GM21390 (cell line): ENCODE measurements at regions not wholly inside any gene's neighbourhood (a gene's known extent, or its start where the extent isn't known, plus 50 kb on each side); places are given as distances from the start of the nearest gene placed in this dataset.

ENCODE experiments used
- ATAC-seq: cut with Tn5 transposase; IDR thresholded peaks from one replicate; pipeline ENCODE4 v1.9.1; 2021; ENCODE audit not compliant: unreplicated experiment

DNA sequence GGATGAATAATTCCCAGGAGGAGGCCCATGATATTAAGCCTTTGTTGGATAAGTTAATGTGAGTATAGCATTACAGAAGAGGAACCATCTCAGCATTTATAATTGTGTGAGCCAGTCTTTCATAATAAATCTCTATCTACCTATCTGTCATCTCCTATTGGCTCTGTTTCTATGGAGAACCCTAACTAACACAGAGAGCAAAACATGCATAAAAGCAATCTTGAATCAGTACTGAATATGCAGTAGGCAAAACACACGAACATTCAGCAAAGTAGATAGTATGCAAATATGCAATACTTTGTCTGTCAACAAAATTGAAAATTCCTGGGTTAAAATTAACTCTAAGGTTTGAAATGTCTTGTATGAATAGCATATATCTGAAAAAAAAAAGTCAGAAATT lies 966.3 kb downstream of the DIAPH3 start:
- no peak for ATAC-seq

DNA sequence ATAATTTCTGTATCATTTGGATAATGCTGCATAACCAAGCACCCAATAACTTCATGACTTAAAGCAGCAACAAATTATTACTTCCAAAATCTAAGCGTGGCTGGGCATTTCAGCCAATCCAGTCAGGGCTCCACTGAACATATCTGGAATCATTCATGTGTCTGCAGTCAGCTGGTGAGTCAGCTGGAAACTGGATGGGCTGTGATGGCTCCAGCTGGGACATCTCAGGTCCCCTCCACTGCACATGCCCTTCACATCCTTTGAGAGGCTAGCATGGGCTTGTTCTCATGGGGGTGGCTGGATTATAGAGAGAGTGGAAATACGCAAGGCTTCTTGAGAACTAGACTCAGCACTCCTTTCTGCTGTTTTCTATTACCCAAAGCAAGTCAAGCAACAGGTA lies 961.9 kb downstream of the DIAPH3 start:
- ATAC-seq = no peak

DNA sequence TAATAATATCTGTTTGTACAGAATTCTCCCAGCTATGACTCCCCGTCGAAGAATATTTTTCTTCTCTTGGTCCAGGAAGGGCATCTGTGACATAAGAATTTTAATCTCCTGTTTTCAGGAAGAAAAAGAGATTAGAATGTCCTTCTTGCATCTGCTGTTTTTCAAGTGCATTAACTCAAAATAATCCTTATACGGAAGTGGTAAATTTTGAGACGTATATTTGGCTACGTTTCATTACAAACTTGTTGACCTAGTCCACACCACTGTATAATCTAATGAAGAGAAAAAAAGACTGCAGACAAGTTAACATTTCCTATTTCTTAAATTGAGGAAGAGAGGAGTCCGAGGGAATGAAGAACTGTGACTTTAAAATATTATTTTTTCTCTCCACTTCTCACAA lies 959.9 kb downstream of the DIAPH3 start:
- ATAC-seq = no peak

DNA sequence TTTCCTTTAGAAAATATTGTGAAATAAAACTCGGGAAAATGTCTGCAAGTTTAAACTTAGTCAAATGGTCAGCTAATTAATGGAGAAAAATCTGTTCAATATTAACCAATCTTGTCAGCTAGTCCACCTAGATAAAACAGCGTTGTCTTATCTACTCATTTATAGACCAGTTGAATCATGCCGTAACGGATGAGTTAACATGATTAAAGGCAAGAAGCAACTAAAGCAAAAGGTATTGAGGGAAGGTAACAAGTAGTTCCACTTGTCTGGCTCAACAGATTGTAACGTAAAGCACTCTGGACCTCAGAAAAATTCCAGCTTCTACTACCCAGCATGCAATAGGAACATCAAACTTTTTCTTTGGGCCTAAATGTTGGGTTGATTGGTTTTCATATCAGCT lies 958.2 kb downstream of the DIAPH3 start:
- ATAC-seq = no peak

DNA sequence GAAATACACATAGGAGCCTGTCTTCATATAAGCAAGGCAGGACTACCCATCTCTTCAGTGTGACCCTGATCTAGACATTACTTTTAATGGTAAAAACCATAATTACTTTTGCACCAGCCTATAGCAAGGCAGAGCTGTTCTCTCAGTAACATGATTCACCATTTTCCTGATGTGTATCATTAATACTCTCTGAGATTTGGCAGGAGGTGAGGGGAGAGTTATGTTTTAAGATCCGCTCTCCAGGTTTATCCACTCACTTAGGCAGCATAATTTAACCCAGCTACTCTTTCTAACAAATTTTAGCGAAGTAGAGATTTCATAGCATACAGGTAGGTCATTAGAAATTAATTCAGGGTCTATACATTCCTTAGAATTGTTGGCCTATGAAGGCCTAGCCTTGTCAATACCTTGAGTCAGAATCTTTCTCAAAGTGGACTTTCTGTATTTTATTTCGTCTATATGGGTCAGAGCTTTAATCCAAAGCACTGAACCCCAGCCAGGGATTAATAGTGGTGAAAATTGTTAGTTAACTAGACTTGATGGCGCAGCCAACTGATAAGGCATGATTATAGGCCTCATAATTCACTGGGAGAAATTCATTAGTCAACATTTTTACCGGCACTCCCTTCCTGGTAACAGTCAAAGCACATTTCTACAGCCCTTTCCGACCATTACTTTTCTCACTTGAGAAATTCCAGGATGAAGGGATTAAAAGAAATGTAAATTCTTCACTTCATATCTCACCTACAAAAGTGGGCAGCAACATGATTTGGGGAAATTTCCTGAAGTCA lies 955.1 kb downstream of the DIAPH3 start:
- no peak for ATAC-seq

DNA sequence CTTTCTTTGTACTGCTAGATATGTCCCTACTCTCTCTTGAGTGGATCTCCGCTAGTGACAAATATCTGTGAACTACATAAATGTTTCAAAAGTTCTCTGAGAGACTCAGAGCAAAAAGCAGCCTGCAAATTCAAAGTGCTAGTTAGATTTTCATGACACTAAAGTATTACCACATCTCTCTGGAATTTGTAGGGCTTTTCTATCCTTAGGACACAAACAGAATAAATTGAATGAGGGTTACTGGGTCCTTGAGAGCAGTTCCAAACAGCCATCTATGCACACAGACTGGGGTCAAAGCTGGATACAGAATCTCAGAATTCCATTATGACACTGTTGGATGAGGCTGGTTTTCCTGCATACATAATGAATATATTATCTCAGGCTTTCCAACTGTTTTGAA lies 953.2 kb downstream of the DIAPH3 start:
- ATAC-seq = no peak

DNA sequence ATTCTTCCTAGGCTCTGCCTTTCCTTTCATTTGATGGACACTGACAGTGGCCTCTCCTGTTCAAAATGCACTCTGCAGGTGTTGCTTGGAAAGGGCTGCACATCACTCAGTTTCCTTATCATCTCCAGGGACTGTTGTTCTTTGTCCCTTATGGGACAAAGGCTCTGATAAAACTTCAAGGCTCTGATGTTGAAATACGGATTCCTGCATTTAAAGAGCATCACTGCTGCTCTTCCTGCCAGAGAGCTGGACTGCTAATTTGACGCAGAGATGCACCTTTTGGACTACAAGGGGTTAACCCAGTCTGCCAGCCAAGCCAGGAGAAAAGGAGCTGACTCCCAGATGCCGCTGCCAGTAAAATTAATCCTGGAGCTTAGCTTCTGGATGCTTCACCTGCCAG lies 952.1 kb downstream of the DIAPH3 start:
- ATAC-seq = no peak

DNA sequence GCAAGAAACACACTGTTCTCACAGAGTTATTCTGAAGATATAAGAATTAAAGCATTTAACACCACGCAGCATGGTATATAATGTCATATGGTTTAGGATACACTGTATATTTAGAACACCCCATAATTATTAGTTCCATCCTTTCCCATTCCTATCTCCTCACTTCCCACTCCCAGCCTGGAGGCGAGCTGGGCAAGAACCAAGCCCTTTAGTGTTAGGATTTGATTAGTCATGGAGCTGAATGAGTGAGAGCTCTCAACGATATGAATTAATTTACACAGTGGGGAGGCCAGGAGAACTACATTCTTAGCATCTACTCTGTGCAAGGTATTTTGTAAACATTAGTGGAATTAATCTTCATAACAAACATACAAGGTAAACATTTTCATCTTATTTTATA lies 934.3 kb downstream of the DIAPH3 start:
- no peak for ATAC-seq

DNA sequence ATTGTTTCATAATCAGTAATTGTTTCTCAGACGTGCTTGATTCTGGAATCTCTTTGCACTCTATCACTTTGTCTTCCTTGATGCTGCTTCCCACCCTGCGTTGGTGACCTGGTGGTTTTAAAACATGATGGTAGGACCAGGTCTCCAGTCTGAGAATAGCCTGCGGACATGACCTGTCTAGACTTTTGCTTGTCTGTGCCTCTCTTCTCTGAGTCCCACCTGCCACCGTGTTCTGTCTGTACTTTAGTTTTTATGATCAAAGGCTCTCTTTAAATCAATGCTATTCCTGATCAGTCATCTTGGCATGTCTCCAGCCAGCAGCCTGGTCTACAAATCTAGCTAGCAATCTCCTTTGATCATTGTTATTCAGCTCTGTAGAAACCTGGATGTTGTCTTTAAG lies 933.9 kb downstream of the DIAPH3 start:
- ATAC-seq = no peak

DNA sequence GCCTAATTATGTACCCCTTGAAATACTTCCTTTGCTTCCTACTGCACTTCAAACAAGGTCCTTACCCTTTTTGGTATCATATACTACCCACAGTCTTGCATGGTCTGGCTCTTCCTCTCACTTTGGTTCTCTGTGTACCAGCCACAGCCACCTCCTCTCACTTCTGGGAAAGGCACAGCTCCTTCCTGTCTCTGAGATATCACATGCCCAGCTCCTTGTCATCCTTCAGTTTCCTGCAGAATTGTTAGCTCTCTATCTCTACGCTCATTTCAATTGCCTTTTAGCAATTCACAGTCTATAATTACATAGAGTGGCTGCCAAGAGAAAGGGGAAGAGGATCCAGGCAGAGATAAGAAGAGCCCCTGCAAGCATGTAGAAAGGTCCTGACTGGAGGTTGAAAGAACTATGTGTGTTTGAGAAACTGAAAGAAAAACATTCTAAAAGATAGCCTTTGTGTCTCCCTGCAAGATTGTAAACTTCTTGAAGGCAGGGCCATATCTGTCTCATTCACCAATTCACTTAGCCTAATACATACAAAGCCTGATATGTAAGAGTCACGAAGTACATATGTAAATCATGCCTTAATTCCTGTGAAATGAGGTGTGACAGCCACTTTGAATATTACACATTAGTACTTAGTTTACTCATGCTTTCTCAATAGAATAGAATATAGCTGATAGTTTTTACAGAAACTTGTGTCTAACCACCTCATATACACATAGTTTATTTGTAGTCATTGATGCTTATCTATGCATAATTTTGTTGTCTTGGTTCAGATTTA lies 933.1 kb downstream of the DIAPH3 start:
- ATAC-seq = no peak

DNA sequence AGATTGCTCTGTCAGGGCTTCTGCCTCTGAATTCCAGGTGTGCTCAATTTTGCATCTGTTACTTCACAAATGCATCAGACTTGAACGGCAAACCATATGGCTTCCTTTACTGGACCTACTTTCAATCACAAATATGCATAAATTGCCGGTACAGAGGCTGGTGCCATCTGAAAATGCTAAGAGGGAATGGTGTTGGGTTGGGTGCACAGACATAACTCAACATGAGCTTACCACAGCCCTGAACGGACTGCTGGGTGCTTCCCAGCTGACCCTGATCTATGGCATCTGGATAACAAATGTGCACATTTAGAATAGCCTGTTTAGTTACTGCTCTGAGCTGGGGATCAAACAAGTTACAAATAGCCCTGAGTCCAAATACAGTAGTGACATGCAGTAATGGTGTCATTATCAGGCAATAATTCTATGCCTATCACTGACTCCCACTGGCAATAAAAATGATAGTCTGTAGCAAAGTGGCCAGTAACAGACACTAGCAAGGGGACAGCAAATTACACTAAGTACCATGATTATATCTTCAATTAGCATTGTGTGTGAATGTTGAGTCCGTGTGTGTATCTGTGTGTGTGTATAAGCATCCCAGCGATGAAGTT lies 927.3 kb downstream of the DIAPH3 start:
- ATAC-seq = no peak

DNA sequence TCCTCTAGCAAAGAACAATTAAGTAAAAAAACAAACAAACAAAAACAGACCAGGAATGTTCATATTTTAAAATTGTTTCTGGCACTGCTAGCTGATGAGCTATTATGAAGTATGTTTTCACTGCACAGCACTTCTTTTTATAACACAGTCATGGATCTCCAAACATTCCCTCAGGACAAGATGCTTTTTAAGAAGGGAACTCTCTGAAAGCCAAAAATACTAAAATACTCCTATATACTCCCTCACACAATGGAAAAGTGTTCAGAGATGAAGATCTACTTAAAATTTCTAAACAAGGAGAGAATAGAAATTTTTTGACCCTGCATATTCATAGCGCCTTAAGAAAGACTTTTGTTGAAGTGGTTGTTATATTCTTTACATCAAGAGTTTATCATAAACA lies 926.8 kb downstream of the DIAPH3 start:
- no peak for ATAC-seq

DNA sequence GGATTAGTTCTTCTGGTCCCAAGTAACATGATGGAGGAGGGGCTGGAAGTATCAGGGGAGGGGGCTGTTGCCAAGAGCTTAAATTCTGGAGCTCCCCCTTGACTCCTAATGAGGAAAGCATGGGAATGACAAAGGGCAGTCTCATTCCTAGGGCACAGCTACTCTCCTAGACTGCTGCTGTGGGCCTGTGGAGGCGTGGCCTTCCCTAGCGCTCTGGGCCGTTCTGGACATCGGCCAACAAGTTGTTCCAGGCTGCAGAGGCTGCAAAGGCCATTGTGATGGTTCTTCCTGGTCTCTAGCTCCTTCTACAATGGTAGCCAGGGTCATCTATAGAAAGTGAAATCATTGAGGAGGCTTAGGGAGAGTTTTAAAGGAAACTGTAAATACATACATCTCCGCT lies 916.6 kb downstream of the DIAPH3 start:
- no peak for ATAC-seq

DNA sequence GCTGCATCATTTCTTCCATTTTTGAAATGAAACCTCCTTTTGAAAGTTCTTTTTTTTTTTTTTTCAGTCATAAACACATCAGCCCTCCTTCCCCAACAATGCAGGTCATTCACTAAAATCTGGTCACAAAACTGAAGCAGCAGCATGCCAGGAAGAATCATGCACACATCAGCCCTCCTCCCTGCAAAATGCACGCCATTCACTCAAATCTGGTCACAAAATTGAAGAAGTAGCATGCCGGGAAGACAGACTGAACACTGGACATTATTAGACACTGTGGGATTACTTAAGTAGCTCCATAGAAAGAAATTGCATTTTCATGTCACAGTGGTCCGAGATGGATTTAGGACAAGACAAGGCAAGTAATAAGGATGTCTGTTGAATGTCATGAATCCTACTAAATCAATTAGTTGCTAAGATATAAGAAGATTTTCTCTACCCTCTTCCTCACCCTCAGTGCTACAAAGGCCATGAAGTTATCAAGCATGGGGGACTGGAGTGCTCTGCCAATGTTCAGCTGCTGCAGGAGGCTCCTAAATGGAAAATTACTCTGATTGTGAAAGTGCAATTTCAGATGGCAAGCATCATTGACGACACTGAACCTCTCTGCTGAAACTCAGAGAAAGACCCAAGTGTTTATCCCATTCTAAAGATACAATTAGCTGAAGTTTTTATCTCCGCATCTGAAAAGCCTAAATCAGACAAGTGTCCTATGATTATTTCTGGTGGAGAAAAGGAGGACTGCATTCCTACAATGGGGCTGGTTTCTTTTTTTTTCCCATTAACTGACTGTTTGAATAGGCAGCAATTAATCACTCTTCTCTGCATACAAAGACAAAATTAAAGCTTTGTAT lies 913.2 kb downstream of the DIAPH3 start:
- ATAC-seq = no peak

DNA sequence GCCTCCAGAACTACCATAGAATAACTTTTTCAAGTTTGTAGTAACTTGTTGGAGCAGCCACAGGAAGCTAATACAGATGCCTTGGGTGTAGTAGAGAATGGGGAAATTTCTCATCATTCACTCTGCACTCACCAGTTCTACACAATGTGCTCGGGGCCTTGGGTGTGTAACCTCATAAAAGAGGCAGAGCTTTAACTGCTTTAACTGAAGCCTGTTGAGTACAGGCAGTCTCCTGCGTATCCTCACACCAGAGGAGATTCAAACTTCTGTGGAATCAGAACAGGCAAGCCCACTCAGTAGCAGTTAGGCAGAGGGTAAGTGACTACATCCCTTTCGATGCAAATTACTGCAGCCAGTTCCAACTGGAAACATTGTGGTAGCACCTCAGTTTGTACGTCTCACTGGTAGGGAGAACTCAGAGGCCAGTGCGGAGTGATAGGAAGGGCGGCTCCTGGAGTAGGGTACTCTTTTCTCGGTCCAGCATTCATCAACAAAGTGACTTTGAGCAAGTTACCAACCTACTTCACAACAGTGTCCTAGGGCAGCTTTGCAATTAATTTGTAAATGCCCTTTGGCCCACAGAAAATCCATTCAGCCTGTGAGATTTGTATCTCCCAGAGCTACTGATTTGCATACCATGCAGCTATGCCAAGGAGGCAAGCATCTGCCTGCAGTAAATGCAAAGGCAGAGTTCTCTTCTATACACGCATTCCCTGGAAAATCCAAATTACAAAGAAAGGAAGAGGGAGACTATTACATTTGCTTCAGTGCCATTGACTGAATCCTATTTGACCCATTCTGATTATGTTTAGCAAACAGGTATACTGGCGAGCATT lies 904.3 kb downstream of the DIAPH3 start:
- ATAC-seq = no peak

DNA sequence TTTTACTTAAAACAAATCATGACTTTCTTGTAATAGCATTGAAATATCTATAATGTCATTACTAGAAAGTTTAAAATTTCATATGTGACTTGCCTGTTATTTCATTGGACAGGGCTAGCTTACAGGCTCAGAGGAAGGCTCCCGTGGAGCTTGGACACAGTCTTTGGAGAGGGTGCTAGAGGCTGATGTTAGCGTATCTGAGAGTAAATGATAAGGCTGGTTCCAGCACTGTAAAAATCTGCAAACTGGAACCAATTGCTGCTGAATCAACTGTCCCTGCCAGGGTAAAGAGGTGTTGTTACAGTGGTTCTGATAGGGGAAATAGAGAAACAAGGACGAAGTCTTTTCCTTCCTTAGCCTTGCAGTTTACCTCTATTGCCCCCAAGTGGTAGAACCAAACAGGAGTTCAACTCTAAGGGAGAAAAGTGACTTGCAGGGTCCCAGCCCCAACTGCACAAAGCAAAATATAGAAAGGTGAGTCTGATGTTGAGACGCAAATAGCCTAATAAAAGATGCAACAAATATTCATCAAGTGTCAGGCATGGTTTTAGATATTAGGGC lies 901.7 kb downstream of the DIAPH3 start:
- no peak for ATAC-seq

DNA sequence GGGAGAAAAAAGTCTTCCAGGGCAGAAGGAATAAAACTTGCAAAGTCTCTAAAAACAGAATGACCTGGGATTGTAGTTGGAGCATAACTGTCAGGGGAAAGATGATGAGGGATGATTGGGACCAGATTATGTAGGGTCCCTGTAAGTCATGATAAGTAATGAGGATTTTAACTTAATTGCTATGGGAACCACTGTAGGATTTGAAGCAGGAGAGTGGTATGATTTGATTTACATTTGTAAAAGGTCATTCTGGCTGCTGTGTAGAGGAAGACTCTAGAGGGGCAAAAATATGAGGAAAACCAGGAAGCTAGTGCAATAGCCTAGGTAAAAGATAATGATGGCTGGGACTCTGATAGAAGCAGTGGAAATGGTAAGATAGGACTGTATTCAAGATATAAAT lies 900.2 kb downstream of the DIAPH3 start:
- no peak for ATAC-seq

DNA sequence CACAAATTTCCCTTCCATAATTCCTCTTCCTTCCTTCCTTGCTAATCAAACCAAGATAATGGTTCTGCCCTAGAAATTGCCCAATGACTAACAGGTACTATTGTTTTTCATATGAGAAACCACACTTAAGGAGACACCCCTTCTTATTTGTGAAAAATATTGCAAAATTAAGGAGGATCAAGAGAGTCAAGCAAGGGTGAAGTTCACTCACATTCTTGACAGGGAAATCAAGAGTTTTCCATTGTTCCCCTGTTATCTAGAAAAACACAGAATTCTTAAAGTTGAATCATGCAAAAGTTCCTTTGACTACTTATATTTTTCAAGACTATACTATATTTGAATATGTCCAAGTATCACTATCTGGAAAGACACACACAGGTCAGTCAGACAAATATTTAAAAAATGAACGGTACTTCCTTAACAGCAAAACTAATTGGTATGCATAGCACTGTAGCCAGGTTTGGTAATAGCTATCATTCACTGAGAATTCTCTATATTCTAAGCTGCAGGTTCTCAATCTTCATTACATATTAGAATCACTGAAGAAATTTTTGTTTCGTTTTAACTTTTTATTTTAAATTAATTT lies 897.2 kb downstream of the DIAPH3 start:
- ATAC-seq = no peak

DNA sequence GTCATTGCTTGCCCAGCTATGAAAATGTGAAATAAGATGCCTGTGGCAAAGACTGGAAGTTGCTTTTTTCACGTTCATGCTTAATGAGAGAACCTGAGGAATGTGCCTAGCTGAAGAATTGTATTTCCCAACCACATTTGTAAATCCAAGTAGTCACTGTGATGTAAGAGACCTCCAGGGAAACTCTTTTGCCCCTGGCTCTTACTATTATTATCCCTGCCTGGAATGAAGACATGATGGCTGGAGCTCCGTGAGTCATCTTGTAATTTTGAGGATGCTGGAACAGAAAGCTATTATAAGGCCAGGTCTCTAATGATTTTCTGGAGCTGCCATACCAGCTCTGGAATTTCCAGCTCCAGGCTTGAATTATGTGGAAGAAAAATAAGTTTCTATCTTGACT lies 894.3 kb downstream of the DIAPH3 start:
- ATAC-seq = no peak

DNA sequence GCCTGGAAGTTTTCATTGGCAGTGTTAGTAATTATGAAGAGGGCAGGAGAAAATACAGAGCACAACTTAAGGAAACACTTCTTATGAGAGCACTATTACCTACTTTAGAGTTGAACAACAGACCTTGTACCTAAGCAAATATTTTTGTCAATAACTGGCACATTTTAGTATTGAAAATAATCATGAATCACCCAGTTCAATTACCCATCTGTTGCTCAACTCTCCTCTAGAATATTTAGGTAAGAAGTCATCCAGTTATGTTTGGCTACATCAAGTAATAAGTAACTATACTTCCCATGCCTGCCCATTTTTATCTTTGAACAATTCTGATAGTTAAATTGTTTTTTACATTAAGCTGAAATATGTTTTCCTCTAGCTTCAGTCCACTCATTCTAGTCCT lies 893.4 kb downstream of the DIAPH3 start:
- no peak for ATAC-seq
